ENCODE measurements at regions not wholly inside any gene's neighbourhood (a gene's known extent, or its start where the extent isn't known, plus 50 kb on each side); places are given as distances from the start of the nearest gene placed in this dataset.

GRCh38 chr12:29921307-29921706, 137.6 kb upstream of the TMTC1 start:
- Mint-ChIP-seq H3K4me3 (no peak overlapping the region), H3K27ac (no peak overlapping the region), H3K9me3 (no peaks in the 10 kb centered on the region), H3K36me3 (no peaks in the 10 kb centered on the region), H3K27me3 (no peaks in the 10 kb centered on the region), H3K4me1 (ENCODE audit: unreplicated experiment) (no peaks in the 10 kb centered on the region)
- no peak for TF ChIP-seq CTCF (conservative IDR thresholded peaks at IDR 0.05)
- no peak for DNase-seq (ENCODE audit: extremely low spot score, unreplicated experiment)

GRCh38 chr12:29908157-29908556, 124.4 kb upstream of the TMTC1 start:
- no peak for TF ChIP-seq CTCF (conservative IDR thresholded peaks at IDR 0.05)
- H3K4me3 Mint-ChIP-seq, result no peak overlapping the region
- H3K27ac Mint-ChIP-seq, result no peak overlapping the region
- H3K9me3 Mint-ChIP-seq, result no peaks in the 10 kb centered on the region
- no peaks in the 10 kb centered on the region for H3K36me3 Mint-ChIP-seq
- no peaks in the 10 kb centered on the region for H3K4me1 Mint-ChIP-seq (ENCODE audit: unreplicated experiment)
- no peak for DNase-seq (ENCODE audit: extremely low spot score, unreplicated experiment)
- peaks cover 2% of the 10 kb centered on the region for H3K27me3 Mint-ChIP-seq

GRCh38 chr12:29907461-29907860, 123.7 kb upstream of the TMTC1 start:
- no peaks in the 10 kb centered on the region for H3K9me3 Mint-ChIP-seq
- peaks cover 2% of the 10 kb centered on the region for H3K27me3 Mint-ChIP-seq
- no peaks in the 10 kb centered on the region for H3K4me1 Mint-ChIP-seq (ENCODE audit: unreplicated experiment)
- no peak for DNase-seq (ENCODE audit: extremely low spot score, unreplicated experiment)
- H3K27ac Mint-ChIP-seq, result no peak overlapping the region
- no peaks in the 10 kb centered on the region for H3K36me3 Mint-ChIP-seq
- no peak for TF ChIP-seq CTCF (conservative IDR thresholded peaks at IDR 0.05)
- no peak overlapping the region for H3K4me3 Mint-ChIP-seq

- H3K4me1 Mint-ChIP-seq (ENCODE audit: unreplicated experiment), result no peaks in the 10 kb centered on the region
- no peak overlapping the region for H3K4me3 Mint-ChIP-seq
- no peaks in the 10 kb centered on the region for H3K9me3 Mint-ChIP-seq
- peaks cover 2% of the 10 kb centered on the region for H3K27me3 Mint-ChIP-seq
- no peak for DNase-seq (ENCODE audit: extremely low spot score, unreplicated experiment)
- no peak overlapping the region for H3K27ac Mint-ChIP-seq
- TF ChIP-seq CTCF (conservative IDR thresholded peaks at IDR 0.05), result no peak
- H3K36me3 Mint-ChIP-seq, result no peaks in the 10 kb centered on the region
Observed at GRCh38 chr12:29902043-29902442, 118.3 kb upstream of the TMTC1 start.

- no peak for TF ChIP-seq CTCF (conservative IDR thresholded peaks at IDR 0.05)
Observed at GRCh38 chr12:29901585-29901984, 117.8 kb upstream of the TMTC1 start.

More at GRCh38 chr12:29901585-29901984, 117.8 kb upstream of the TMTC1 start:
- no peaks in the 10 kb centered on the region for H3K4me1 Mint-ChIP-seq (ENCODE audit: unreplicated experiment)
- H3K4me3 Mint-ChIP-seq, result no peak overlapping the region
- DNase-seq (ENCODE audit: extremely low spot score, unreplicated experiment), result no peak
- H3K27ac Mint-ChIP-seq, result no peak overlapping the region
- H3K36me3 Mint-ChIP-seq, result no peaks in the 10 kb centered on the region
- H3K9me3 Mint-ChIP-seq, result no peaks in the 10 kb centered on the region
- H3K27me3 Mint-ChIP-seq, result peaks cover 2% of the 10 kb centered on the region
